Tibial nerve (tissue), 4 donors: ENCODE measurements at regions not wholly inside any gene's neighbourhood (a gene's known extent, or its start where the extent isn't known, plus 50 kb on each side); places are given as distances from the start of the nearest gene placed in this dataset.

Source experiments
- DNase-seq, 2 donors: peaks; one replicate each; pipeline ENCODE4 v3.0.0-alpha.2; 2019; ENCODE audit warnings: low spot score in 2 of 2
- H3K27ac ChIP-seq, 4 donors: fragments of 200-600 bp; sonication (generic) in 3 of 4; one replicate each; pipeline ENCODE4 v1.5.1; 2017 to 2019; ENCODE audit warnings: mild to moderate bottlenecking in 1 of 4
- H3K27me3 ChIP-seq, 2 donors: fragments of 200-600 bp; sonication (generic) in 1 of 2; one replicate each; pipeline versions ENCODE4 v1.5.1 to v1.6.0; 2017 to 2019
- H3K36me3 ChIP-seq, 3 donors: fragments of 200-600 bp; sonication (generic); one replicate each; pipeline ENCODE4 v1.5.1; 2018 to 2019
- H3K4me1 ChIP-seq, 4 donors: fragments of 200-600 bp; sonication (generic) in 3 of 4; one replicate each; pipeline ENCODE4 v1.5.1; 2017 to 2019
- H3K4me3 ChIP-seq, 4 donors: fragments of 200-600 bp; sonication (generic) in 3 of 4; one replicate each; pipeline ENCODE4 v1.5.1; 2017 to 2019; ENCODE audit warnings: mild to moderate bottlenecking in 1 of 4, moderate library complexity in 1 of 4
- H3K9me3 ChIP-seq, 4 donors: fragments of 200-600 bp; sonication (generic) in 3 of 4; one replicate each; pipeline ENCODE4 v1.5.1; 2017 to 2019
- EP300 ChIP-seq, 2 donors: sonication (generic); formaldehyde crosslinking; IDR thresholded peaks; one replicate each; pipeline ENCODE4 v1.6.1; 2017; ENCODE audit warnings: antibody characterized with exemption in 2 of 2, mild to moderate bottlenecking in 1 of 2
- POLR2A ChIP-seq, 2 donors: fragments of 450-650 bp; IDR thresholded peaks; one replicate each; pipeline ENCODE4 v1.6.1; 2017; ENCODE audit warnings: antibody characterized with exemption in 2 of 2, mild to moderate bottlenecking in 2 of 2, moderate library complexity in 2 of 2
- WGBS, 2 donors: methylation state at CpG; one replicate each; pipeline ENCODE4 v1.1.5; 2018; 5-methylcytosine and 5-hydroxymethylcytosine counted together
- TF ChIP-seq, protein P1 (sequence below), 5 experiments: fragments of 200-600 bp in 3 of 5; fragments of 450-650 bp in 2 of 5; sonication (generic) in 3 of 5; IDR thresholded peaks; one replicate each; pipeline ENCODE4 v1.5.1; 2016 to 2019; ENCODE audit warnings: antibody characterized with exemption in 5 of 5, mild to moderate bottlenecking in 3 of 5, moderate library complexity in 2 of 5

DNA sequence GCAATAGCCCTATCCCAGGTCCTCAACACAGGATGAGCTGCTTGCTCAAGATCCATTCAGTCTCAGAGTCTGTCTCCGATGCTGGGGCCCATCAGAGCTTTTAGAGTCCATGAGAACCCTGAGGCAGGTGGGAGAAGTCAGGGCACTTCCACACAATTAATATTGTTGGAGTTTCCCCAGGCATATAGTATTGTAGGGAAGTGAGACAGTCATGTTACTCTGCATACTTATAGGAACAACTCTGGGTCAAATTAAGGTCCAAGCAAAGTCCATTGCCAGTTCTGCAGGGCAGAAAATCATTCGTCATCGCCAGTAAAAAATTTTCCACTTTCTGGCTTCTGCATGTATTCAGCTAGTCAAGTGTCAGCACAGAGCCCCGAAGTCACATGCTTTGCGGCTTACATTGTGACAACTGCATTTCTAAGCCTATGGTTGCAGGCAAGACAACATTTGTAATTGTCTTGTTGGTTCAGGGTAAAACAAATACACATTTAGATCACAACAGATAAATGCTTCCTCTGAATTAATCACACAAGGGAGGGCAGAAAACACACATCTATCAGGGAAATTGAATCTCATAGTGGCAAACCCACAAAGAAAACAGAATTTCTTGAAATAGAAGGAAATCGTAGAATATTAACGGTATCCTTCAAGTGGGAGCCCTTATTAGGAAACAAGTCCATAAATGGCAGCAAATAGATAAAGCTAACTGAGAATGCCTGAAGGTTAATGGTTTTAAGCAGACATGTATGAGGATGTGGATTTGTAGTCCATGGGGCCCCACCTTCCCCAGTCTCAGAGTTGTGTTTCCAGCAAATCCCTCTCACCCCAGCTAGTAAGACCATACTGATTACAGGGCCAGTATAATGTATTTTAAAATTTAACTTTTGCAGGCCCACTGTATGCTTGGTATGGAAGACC, 412.1 kb upstream of the RASGEF1B start:
- WGBS, 2 donors: 78 to 81% methylated on average over 7 of the region's 7 CpGs
- Histone ChIP-seq H3K9me3 (peaks cover 0 to 3% (median 0%) of the 10 kb centered on the region in 4 donors), H3K27ac (no peak overlapping the region), H3K36me3 (no peaks in the 10 kb centered on the region), H3K4me3 (no peak overlapping the region), H3K4me1 (no peaks in the 10 kb centered on the region), H3K27me3 (no peaks in the 10 kb centered on the region)
- TF ChIP-seq POLR2A (IDR thresholded peaks at IDR 0.05) (no peak), EP300 (IDR thresholded peaks at IDR 0.05) (no peak)
- TF ChIP-seq, protein P1, sequence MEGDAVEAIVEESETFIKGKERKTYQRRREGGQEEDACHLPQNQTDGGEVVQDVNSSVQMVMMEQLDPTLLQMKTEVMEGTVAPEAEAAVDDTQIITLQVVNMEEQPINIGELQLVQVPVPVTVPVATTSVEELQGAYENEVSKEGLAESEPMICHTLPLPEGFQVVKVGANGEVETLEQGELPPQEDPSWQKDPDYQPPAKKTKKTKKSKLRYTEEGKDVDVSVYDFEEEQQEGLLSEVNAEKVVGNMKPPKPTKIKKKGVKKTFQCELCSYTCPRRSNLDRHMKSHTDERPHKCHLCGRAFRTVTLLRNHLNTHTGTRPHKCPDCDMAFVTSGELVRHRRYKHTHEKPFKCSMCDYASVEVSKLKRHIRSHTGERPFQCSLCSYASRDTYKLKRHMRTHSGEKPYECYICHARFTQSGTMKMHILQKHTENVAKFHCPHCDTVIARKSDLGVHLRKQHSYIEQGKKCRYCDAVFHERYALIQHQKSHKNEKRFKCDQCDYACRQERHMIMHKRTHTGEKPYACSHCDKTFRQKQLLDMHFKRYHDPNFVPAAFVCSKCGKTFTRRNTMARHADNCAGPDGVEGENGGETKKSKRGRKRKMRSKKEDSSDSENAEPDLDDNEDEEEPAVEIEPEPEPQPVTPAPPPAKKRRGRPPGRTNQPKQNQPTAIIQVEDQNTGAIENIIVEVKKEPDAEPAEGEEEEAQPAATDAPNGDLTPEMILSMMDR (IDR thresholded peaks at IDR 0.05): no peak
- no peak for DNase-seq

DNA sequence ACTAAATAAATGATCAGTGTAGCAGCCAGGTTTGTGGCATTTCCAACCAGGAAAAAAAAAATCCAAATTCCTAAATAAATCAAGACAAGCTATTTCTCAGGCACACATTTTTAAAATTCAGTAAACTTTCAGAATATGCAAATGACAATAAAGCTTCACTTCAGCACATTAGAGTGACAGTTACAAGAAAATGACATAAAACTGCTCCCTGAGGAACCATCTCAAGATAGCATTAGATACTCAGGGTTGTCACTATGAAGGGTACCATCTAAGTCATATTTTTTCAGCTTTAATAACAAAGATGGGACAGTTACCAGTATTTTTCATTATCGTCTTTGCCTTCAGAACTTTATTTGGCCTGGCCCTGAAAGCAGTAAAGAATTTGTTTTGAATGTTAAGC, 411.3 kb upstream of the RASGEF1B start:
- Histone ChIP-seq H3K27me3 (no peaks in the 10 kb centered on the region), H3K27ac (no peak overlapping the region), H3K36me3 (no peaks in the 10 kb centered on the region), H3K4me3 (no peak overlapping the region), H3K4me1 (no peaks in the 10 kb centered on the region), H3K9me3 (peaks cover 0 to 3% (median 0%) of the 10 kb centered on the region in 4 donors)
- DNase-seq: no peak
- 95 to 97% methylated on average over 1 of the region's 1 CpG for WGBS, 2 donors
- TF ChIP-seq EP300 (IDR thresholded peaks at IDR 0.05) (no peak), POLR2A (IDR thresholded peaks at IDR 0.05) (no peak)
- TF ChIP-seq, protein P1 (IDR thresholded peaks at IDR 0.05): no peak

- DNase-seq: no peak
- H3K27me3 ChIP-seq: no peaks in the 10 kb centered on the region
- H3K36me3 ChIP-seq: no peaks in the 10 kb centered on the region
- H3K4me1 ChIP-seq: no peaks in the 10 kb centered on the region
- no peak overlapping the region for H3K27ac ChIP-seq
- no peak overlapping the region for H3K4me3 ChIP-seq
- 73 to 84% methylated on average over 3 of the region's 3 CpGs for WGBS, 2 donors
- peaks cover 0 to 3% (median 0%) of the 10 kb centered on the region in 4 donors for H3K9me3 ChIP-seq
- no peak for TF ChIP-seq EP300 (IDR thresholded peaks at IDR 0.05)
- no peak for TF ChIP-seq POLR2A (IDR thresholded peaks at IDR 0.05)
- TF ChIP-seq, protein P1 (IDR thresholded peaks at IDR 0.05): no peak
These were observed 410.3 kb upstream of the RASGEF1B start for GRCh38 chr4:81881855-81882621.

- peaks cover 0 to 4% (median 0%) of the 10 kb centered on the region in 4 donors for H3K9me3 ChIP-seq
- H3K4me3 ChIP-seq: no peak overlapping the region
- no peak for DNase-seq
- 60 to 71% methylated on average over 3 of the region's 3 CpGs for WGBS, 2 donors
- H3K27me3 ChIP-seq: no peaks in the 10 kb centered on the region
- H3K27ac ChIP-seq: no peak overlapping the region
- TF ChIP-seq EP300 (IDR thresholded peaks at IDR 0.05): no peak
- TF ChIP-seq POLR2A (IDR thresholded peaks at IDR 0.05): no peak
- TF ChIP-seq, protein P1 (IDR thresholded peaks at IDR 0.05): no peak
- H3K4me1 ChIP-seq: no peaks in the 10 kb centered on the region
- H3K36me3 ChIP-seq: no peaks in the 10 kb centered on the region
These were observed 404.4 kb upstream of the RASGEF1B start for GRCh38 chr4:81876106-81876505.
